SK-N-SH (cell line): ENCODE measurements at regions not wholly inside any gene's neighbourhood (a gene's known extent, or its start where the extent isn't known, plus 50 kb on each side); places are given as distances from the start of the nearest gene placed in this dataset.

ENCODE experiments used
- CTCF ChIP-seq: fragments of 200-600 bp; sonication (generic); IDR thresholded peaks from 2 replicates; pipeline ENCODE4 v1.6.1; 2017; ENCODE audit warnings: antibody characterized with exemption, mild to moderate bottlenecking, moderate library complexity
- MEF2A ChIP-seq: IDR thresholded peaks from 2 replicates; pipeline ENCODE4 v1.4.0; 2012; ENCODE audit warnings: low read depth, borderline replicate concordance
- USF2 ChIP-seq: fragments of 150-350 bp; IDR thresholded peaks from 2 replicates; pipeline ENCODE4 v1.6.1; 2017; ENCODE audit warnings: antibody characterized with exemption, low read length, low read depth, borderline replicate concordance

GRCh38 chr2:181396256-181397123 lies 60.7 kb upstream of the ITGA4 start:
- TF ChIP-seq USF2 (no peak), MEF2A (no peak), CTCF (no peak)
